Effector memory CD4-positive, alpha-beta T cell (primary cell): ENCODE measurements at regions not wholly inside any gene's neighbourhood (a gene's known extent, or its start where the extent isn't known, plus 50 kb on each side); places are given as distances from the start of the nearest gene placed in this dataset.

ENCODE experiments used
- DNase-seq, 3 donors: peaks; one replicate each; pipeline ENCODE4 v3.0.0-alpha.2; 2020
- H3K27ac ChIP-seq: 2 replicates; pipeline ENCODE4 v1.7.0; 2013; ENCODE audit warnings: mild to moderate bottlenecking, low read length, moderate library complexity; ENCODE audit not compliant: insufficient read depth, poor library complexity, severe bottlenecking
- H3K27me3 ChIP-seq: replicated peaks from 2 replicates; pipeline ENCODE4 v1.7.0; 2013; ENCODE audit warnings: mild to moderate bottlenecking, low read length; ENCODE audit not compliant: insufficient read depth, control insufficient read depth, poor library complexity, severe bottlenecking
- H3K36me3 ChIP-seq: 2 replicates; pipeline ENCODE4 v1.7.0; 2013; ENCODE audit warnings: mild to moderate bottlenecking, low read length, moderate library complexity; ENCODE audit not compliant: control insufficient read depth, insufficient read depth
- H3K4me1 ChIP-seq: 2 replicates; pipeline ENCODE4 v1.7.0; 2013; ENCODE audit warnings: low read length, mild to moderate bottlenecking; ENCODE audit not compliant: control insufficient read depth, insufficient read depth, poor library complexity, severe bottlenecking
- H3K4me3 ChIP-seq: 2 replicates; pipeline ENCODE4 v1.7.0; 2013; ENCODE audit warnings: low read length, low read depth, mild to moderate bottlenecking; ENCODE audit not compliant: insufficient read depth, poor library complexity, severe bottlenecking
- H3K9me3 ChIP-seq: 2 replicates; pipeline ENCODE4 v1.7.0; 2013; ENCODE audit warnings: mild to moderate bottlenecking, low read length, moderate library complexity; ENCODE audit not compliant: control insufficient read depth

DNA sequence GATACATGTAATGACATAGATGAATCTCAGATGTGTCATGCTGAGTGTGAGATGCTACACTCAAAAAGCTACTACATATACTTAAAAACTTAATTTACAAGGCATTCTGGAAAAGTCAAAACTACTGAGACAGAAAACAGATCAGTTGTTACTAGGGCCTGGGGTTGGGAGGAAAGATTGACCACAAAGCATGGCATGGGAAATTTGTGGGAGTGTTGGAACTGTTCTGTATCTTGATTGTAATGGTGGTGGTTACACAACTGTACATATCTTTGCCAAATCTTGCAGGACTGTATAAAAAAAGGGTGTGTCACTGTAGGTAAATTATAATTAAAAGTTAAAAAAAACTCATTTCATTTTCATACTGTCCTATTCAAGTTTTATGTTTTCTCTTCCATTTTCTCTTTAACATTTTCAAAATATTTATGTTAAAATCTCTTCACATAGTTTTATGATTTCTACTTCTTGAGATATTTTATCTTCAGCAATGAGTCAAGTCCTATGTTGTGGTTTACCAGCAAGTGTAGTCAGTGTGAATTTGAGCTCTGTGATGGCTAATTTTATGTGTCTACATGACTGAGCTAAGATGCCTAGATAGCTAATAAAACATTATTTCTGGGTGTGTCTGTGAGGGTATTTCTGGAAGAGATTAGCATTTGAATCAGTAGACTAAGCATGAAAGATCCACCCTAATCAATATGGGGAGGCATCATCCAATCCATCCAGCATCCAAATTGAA lies 58.6 kb upstream of the VRK2 start:
- Histone ChIP-seq H3K4me3 (no peak overlapping the region), H3K27me3 (no peaks in the 10 kb centered on the region), H3K27ac (no peak overlapping the region), H3K9me3 (no peaks in the 10 kb centered on the region), H3K36me3 (no peaks in the 10 kb centered on the region), H3K4me1 (no peaks in the 10 kb centered on the region)
- DNase-seq, result no peak

DNA sequence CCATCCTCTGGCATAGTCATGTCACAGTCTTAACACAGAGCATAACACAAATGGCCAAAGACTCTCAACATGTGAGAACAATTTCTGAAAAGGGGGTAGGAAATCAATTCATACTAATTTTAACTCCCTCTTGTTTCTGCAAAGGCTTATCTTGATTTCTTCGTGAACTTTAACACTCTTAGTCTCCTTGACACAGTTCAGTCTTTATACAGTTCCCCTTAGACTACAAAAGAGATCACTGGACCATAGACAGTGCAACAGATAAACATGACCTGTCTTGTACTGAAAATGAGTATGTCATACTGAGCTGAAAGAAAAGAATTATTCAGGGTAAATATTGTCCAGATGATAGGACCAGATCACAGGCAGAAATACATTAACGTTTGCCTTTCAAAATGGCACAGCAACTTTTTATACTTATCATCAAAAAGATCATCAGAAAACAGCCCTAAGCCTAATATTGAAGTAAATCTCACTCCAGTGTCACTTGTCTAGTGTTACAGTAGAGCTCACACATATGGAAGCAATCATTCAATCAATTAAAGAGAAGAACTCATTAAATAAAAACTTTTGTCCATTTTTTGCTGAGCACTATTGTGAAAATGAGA lies 56.4 kb upstream of the VRK2 start:
- no peaks in the 10 kb centered on the region for H3K36me3 ChIP-seq
- H3K27ac ChIP-seq, result no peak overlapping the region
- H3K4me1 ChIP-seq, result no peaks in the 10 kb centered on the region
- H3K27me3 ChIP-seq, result no peaks in the 10 kb centered on the region
- no peaks in the 10 kb centered on the region for H3K9me3 ChIP-seq
- H3K4me3 ChIP-seq, result no peak overlapping the region
- DNase-seq, result no peak
